DND-41 (cell line): ENCODE measurements at regions not wholly inside any gene's neighbourhood (a gene's known extent, or its start where the extent isn't known, plus 50 kb on each side); places are given as distances from the start of the nearest gene placed in this dataset.
A peak's percentile ranks its signal among the peaks of the same experiment; 100 is the strongest.

ENCODE experiments used
- ATAC-seq: fragments of 200-7000 bp; cut with Tn5 transposase; 3 replicates; pipeline ENCODE4 v1.9.1; 2021; ENCODE audit warnings: low read depth; ENCODE audit not compliant: insufficient read depth
- DNase-seq: peaks from one replicate; pipeline ENCODE4 v3.0.0-alpha.2; 2020
- H2AFZ ChIP-seq: 2 replicates; pipeline ENCODE4 v1.6.0; 2012; ENCODE audit warnings: low read depth, low read length
- H3K27ac ChIP-seq: 2 replicates; pipeline ENCODE4 v1.5.1; 2012; ENCODE audit warnings: low read length, inconsistent platforms
- H3K27me3 ChIP-seq: fragments of 200-600 bp; sonication (generic); 2 replicates; pipeline ENCODE4 v1.6.0; 2012; ENCODE audit warnings: low read length, mild to moderate bottlenecking, inconsistent platforms; ENCODE audit not compliant: insufficient read depth, poor library complexity
- H3K36me3 ChIP-seq: 2 replicates; pipeline ENCODE4 v1.5.1; 2012; ENCODE audit warnings: low read length, inconsistent platforms; ENCODE audit not compliant: insufficient read depth
- H3K4me1 ChIP-seq: 2 replicates; pipeline ENCODE4 v1.5.1; 2012; ENCODE audit warnings: mild to moderate bottlenecking, low read length; ENCODE audit not compliant: insufficient read depth
- H3K4me2 ChIP-seq: 2 replicates; pipeline ENCODE4 v1.6.0; 2012; ENCODE audit warnings: mild to moderate bottlenecking, moderate library complexity, low read length, inconsistent platforms; ENCODE audit not compliant: insufficient read depth
- H3K4me3 ChIP-seq, 2 experiments: fragments of 200-600 bp in 1 of 2; shearing (Covaris generic) in 1 of 2; 2 replicates each; pipeline ENCODE4 v1.5.1; 2012 to 2016; ENCODE audit warnings: inconsistent platforms in 2 of 2, low read length in 2 of 2, mild to moderate bottlenecking in 2 of 2, low read depth in 1 of 2, moderate library complexity in 1 of 2
- H3K79me2 ChIP-seq: 2 replicates; pipeline ENCODE4 v1.6.0; 2012; ENCODE audit warnings: low read length, inconsistent platforms; ENCODE audit not compliant: insufficient read depth
- H3K9ac ChIP-seq: 2 replicates; pipeline ENCODE4 v1.6.0; 2012; ENCODE audit warnings: low read depth, mild to moderate bottlenecking, inconsistent platforms, low read length, moderate library complexity
- H3K9me3 ChIP-seq: 2 replicates; pipeline ENCODE4 v1.5.1; 2012; ENCODE audit warnings: low read length, moderate library complexity, mild to moderate bottlenecking, inconsistent platforms; ENCODE audit not compliant: insufficient read depth, severe bottlenecking
- H4K20me1 ChIP-seq: 2 replicates; pipeline ENCODE4 v1.6.0; 2012; ENCODE audit warnings: low read length; ENCODE audit not compliant: insufficient read depth
- CTCF ChIP-seq: IDR thresholded peaks from 2 replicates; pipeline ENCODE4 v1.5.1; 2012; ENCODE audit warnings: borderline replicate concordance, low read length, moderate library complexity, mild to moderate bottlenecking; ENCODE audit not compliant: poor library complexity, severe bottlenecking; ENCODE audit errors: extremely low read depth
- EZH2 ChIP-seq: IDR thresholded peaks from 3 replicates; pipeline ENCODE4 v1.6.1; 2012; ENCODE audit warnings: borderline replicate concordance, low read depth, mild to moderate bottlenecking, moderate library complexity, low read length, inconsistent platforms; ENCODE audit not compliant: severe bottlenecking

- H2AFZ ChIP-seq, result no peak overlapping the region
Measured at GRCh38 chr4:80136270-80136669, 61.0 kb upstream of the PRDM8 start.

GRCh38 chr4:80135702-80136058 lies 61.6 kb upstream of the PRDM8 start:
- Histone ChIP-seq H4K20me1 (no peaks in the 10 kb centered on the region), H3K4me1 (peaks cover 58% of the 10 kb centered on the region), H3K79me2 (no peaks in the 10 kb centered on the region), H3K9me3 (no peaks in the 10 kb centered on the region), H3K36me3 (no peaks in the 10 kb centered on the region), H3K27ac (peak overlapping the region; percentile 24), H3K27me3 (no peaks in the 10 kb centered on the region), H3K4me3 (no peak overlapping the region), H2AFZ (no peak overlapping the region), H3K4me2 (no peak overlapping the region), H3K9ac (no peak overlapping the region)
- DNase-seq (no peak), ATAC-seq (no peak)
- TF ChIP-seq EZH2, result no peak
- TF ChIP-seq CTCF, result no peak

More at GRCh38 chr4:80136270-80136669, 61.0 kb upstream of the PRDM8 start:
- no peak for ATAC-seq
- no peak for TF ChIP-seq EZH2
- no peak for TF ChIP-seq CTCF
- Histone ChIP-seq H3K4me1 (peaks cover 64% of the 10 kb centered on the region), H3K9me3 (no peaks in the 10 kb centered on the region), H3K9ac (no peak overlapping the region), H3K36me3 (no peaks in the 10 kb centered on the region), H3K27me3 (no peaks in the 10 kb centered on the region), H3K27ac (peak overlapping the region; percentile 97), H3K79me2 (no peaks in the 10 kb centered on the region), H4K20me1 (no peaks in the 10 kb centered on the region), H3K4me2 (no peak overlapping the region), H3K4me3 (no peak overlapping the region)
- DNase-seq, result no peak

GRCh38 chr4:80134936-80135701 lies 62.1 kb upstream of the ANTXR2 start:
- H3K27ac ChIP-seq, result peak overlapping the region; percentile 24
- no peaks in the 10 kb centered on the region for H3K36me3 ChIP-seq
- no peak overlapping the region for H3K4me2 ChIP-seq
- DNase-seq, result no peak
- no peaks in the 10 kb centered on the region for H3K27me3 ChIP-seq
- H4K20me1 ChIP-seq, result no peaks in the 10 kb centered on the region
- H3K9me3 ChIP-seq, result no peaks in the 10 kb centered on the region
- no peak for TF ChIP-seq EZH2
- TF ChIP-seq CTCF, result no peak
- no peak for ATAC-seq
- no peaks in the 10 kb centered on the region for H3K79me2 ChIP-seq
- H2AFZ ChIP-seq, result no peak overlapping the region
- no peak overlapping the region for H3K4me3 ChIP-seq
- H3K9ac ChIP-seq, result no peak overlapping the region
- peaks cover 57% of the 10 kb centered on the region for H3K4me1 ChIP-seq

GRCh38 chr4:80133240-80133783 lies 60.3 kb upstream of the ANTXR2 start:
- no peaks in the 10 kb centered on the region for H3K36me3 ChIP-seq
- H3K79me2 ChIP-seq, result no peaks in the 10 kb centered on the region
- no peaks in the 10 kb centered on the region for H3K9me3 ChIP-seq
- TF ChIP-seq CTCF, result no peak
- TF ChIP-seq EZH2, result no peak
- no peak overlapping the region for H3K4me2 ChIP-seq
- H4K20me1 ChIP-seq, result no peaks in the 10 kb centered on the region
- H2AFZ ChIP-seq, result no peak overlapping the region
- peaks cover 57% of the 10 kb centered on the region for H3K4me1 ChIP-seq
- no peak for DNase-seq
- no peak overlapping the region for H3K9ac ChIP-seq
- H3K27me3 ChIP-seq, result no peaks in the 10 kb centered on the region
- no peak for ATAC-seq
- H3K4me3 ChIP-seq, result no peak overlapping the region
- no peak overlapping the region for H3K27ac ChIP-seq
